T-helper 1 cell (primary cell): ENCODE measurements at regions not wholly inside any gene's neighbourhood (a gene's known extent, or its start where the extent isn't known, plus 50 kb on each side); places are given as distances from the start of the nearest gene placed in this dataset.
"Not testable (repeated sequence)": the region's sequence is repeated elsewhere in the genome, so short reads cannot be mapped to it uniquely, and the experiment has no call there.

ENCODE experiments used
- DNase-seq, 5 donors: peaks; one replicate each; pipeline ENCODE4 v3.0.0-alpha.2; 2012 to 2020

- DNase-seq, result no peak
Observed at GRCh38 chr18:39162013-39162827, 1596.6 kb upstream of the CELF4 start.

GRCh38 chr18:39149211-39149806 is 1583.7 kb upstream of the CELF4 start:
- DNase-seq, result no peak

- DNase-seq, result no peak
Observed at GRCh38 chr18:39134255-39134654, 1568.7 kb upstream of the CELF4 start.

GRCh38 chr18:39127538-39127937 is 1561.9 kb upstream of the CELF4 start:
- not testable (repeated sequence) for DNase-seq

DNA sequence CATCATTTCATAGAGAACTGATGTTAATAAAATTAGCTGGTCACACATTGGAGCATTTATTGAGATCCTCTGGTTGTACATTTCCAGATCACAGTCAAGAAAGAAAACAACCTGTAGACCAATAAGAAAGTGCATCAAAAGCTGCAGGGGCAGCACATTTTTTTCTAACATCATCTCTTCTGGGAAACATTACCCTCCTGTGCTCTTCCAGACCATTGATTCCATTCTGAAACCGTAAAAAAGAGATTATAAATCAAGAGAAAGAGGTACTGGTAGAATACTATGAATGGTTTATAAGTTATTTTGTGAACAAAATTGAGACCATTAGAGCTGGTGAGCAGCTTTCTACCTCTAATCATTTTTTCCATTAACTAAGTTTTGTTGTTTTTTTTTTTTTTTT is 1548.2 kb upstream of the CELF4 start:
- no peak for DNase-seq

GRCh38 chr18:39105104-39105503 is 1539.5 kb upstream of the CELF4 start:
- DNase-seq, result no peak

DNA sequence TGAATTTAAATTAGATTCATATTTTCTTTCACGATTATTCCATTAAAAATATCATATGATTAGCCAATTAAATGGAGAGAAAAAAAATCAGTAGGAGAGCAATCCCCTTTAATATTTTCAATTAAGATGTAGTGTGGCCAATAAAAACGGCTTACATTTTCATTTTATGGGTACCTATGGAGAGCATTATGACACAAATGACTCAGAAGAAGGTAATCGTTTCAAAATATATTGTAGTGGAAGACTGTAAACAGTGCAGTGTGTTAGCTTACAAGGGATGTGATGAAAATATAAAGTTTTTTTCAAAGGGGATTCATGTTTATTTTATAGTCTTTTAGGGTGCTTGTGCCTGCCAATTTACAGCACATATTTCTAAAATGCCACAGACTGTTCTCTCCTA is 1507.4 kb upstream of the CELF4 start:
- no peak for DNase-seq

DNA sequence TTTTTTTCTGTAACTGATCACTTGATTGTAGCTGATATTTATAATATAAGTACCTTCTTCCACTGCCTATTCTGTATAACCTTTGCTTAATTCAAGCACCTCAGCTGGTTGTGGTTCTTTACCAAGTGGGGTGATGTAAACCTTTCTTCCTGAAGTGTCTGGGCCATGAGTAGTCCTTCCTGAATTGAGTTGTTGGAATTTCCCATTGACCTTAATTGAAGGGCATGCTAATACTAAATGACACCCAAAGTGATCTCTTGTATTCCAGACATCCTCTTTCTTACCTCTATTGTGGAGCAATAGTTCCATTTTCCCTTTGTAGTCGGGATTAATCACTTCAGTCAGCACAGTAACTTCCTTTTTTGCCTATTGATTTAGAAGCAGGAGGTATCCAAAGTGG is 1496.8 kb upstream of the CELF4 start:
- no peak for DNase-seq

DNA sequence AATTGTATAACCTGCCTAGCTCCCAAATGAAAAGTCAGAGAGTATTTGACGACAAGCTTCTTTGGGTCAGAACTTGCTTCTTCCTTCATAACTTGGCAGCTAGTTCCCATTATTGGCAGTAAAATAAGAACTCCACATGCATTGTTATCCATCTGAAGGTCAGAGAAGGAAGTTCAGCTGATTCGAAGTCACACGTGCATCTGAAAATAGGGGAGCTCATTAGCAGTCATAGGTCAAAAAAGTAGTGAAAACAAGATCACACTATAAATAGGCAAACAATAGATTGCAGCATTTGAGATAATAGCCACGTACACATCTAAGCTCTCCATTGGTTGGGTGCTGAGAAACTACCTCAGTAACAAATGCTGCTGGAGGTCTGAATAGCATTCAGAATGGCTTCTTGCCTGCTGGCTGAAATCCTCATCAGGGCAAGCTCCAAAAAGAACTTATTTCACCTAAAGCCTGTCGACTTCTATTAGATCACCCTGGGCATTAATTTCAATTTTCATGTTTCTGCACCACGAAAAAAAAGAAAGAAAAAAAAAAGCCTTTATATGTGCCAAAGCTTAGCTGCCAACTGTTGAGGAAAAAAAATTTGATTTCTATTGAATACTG is 1492.9 kb upstream of the CELF4 start:
- no peak for DNase-seq

- DNase-seq, result no peak
Observed at GRCh38 chr18:39057423-39058064, 1491.9 kb upstream of the CELF4 start.

- DNase-seq, result no peak
Observed at GRCh38 chr18:39053571-39053970, 1488.0 kb upstream of the CELF4 start.

GRCh38 chr18:39051013-39051412 is 1485.4 kb upstream of the CELF4 start:
- DNase-seq, result no peak

DNA sequence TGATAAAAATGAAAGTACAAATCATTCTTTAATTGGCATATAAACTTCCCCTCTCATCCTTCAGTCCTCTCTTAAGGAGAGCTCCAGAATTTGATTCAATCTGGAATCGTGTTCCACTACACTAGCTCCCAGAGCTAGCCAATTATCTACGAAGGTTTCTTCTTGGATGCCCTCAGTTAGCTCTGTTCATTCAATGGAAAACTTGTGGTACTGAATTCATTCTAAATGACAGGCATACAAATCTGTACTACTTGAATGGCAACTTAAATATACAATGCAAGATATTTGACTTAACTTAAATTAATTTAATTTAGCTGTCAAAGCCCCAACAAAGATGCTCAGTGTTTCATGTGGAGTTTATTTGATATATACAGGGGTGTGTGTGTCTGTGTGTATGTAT is 1474.2 kb upstream of the CELF4 start:
- no peak for DNase-seq

DNA sequence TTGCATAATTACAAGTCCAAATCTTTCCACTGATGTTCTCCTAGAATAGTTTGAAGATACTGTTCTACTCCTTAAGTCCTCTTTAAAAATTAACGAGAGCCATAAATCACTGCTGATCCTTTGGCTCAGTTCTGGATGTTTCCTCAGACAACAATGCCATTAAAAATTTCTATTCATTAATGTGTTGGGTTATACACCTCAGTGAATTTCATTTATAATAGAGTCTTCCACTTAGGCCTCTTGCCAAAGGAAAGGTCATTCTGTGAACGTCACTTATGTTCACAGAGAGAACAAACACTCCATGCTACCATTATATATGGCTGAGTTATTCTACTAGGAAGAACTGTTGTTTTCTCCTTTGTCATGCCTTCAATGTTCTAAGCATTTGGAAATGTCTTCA is 1472.3 kb upstream of the CELF4 start:
- no peak for DNase-seq

DNA sequence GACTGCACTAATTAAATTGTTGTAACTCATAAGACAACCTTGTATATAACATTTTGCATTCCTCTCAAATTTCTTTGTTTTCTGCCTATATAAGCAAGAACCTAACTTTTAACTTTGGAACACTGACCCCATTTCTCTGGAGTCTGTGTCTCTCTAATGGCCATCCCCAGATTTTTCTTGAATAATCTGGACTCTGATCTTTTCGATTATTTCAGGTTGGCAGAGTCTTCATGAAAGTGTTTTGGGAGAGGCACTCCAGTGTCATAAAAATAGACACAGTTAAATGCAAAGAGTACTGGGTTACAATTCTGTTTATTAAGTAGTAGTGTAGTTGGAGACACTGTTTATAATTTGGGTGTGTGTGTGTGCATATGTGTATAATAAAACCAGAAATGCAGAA is 1467.7 kb upstream of the CELF4 start:
- DNase-seq, result no peak

DNA sequence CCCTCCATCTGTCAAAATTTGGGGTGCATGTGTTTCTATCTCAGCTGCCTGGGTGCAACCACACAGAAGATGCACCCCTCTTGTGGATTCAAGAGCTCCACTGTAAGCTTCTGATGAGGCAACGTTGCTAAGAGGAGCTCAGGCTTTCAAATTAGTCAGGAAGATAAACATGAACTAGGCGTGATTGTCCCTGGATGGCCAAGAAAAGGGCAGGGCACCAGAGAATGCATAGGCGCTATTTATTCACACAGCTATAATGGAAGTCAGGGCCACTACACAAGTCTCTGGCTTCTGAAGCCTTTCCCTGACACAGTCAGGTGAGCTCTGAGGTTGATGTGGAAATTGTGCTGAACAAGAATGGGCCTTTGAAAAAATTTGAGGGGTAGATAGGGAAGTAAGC is 1466.0 kb upstream of the CELF4 start:
- no peak for DNase-seq

DNA sequence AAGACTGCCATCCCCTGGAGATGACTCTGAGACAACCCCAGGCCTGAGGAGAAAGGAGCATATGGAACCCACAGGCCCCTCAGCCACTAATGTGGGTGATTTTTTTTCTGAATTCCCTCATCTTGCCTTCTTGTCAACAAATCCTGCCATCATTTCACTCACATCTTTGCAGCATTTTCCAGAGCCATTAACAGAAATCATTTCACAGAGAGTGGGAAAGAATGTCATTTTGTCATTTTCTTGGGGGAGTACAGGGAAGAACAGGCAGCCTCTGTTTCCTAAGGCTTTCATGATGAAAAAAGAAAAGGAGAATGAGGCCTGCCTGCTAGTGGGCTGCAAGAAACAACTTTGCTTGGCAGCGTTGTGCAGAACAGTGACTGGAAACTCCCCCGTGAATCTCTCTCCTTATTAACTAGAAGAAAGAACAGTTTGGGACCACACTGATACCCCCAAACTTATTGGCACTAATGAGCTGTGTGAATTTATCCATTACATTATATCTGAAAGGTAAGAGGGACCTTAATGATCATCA is 1464.6 kb upstream of the CELF4 start:
- no peak for DNase-seq

DNA sequence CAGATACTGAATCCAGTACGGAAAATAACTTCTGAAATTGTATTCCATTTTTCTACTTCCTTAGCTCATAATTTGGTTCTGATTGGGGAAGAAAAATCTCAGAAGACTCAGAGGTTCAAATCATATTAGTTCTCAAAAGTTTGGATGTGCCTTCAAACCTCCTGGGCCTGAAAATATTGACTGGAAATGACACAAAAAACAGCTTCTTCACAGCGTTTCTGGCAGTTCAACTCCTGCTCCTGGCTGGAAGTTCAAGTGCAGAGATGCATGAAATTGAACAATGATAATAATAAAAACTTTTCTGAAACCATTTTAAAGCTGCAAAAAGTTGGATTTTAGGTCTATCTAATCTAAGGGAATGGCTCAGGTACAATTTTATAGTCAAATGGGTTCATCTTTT is 1459.9 kb upstream of the CELF4 start:
- DNase-seq, result no peak

DNA sequence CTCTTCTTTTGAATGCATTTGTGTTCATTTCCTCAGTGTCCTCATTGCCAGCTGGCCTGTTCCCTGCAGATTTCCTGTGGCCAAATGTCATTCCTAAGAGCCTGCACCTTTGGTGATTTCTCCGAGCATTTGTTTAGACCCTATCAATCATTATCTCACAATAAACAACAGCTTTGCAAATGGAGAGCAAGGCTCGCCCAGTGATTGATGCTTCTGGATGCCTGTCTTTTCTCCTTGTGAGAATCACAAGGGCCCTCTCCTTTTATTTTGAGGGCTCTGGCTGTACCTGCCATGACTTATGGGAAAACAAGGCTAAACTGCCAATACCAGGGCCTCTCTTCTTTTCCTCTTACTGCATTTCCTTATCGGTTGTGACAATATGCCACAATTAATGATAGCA is 1454.4 kb upstream of the CELF4 start:
- DNase-seq, result no peak

- DNase-seq, result no peak
Observed at GRCh38 chr18:39007031-39007902, 1441.7 kb upstream of the CELF4 start.

GRCh38 chr18:38996056-38996455 is 1430.5 kb upstream of the CELF4 start:
- no peak for DNase-seq

DNA sequence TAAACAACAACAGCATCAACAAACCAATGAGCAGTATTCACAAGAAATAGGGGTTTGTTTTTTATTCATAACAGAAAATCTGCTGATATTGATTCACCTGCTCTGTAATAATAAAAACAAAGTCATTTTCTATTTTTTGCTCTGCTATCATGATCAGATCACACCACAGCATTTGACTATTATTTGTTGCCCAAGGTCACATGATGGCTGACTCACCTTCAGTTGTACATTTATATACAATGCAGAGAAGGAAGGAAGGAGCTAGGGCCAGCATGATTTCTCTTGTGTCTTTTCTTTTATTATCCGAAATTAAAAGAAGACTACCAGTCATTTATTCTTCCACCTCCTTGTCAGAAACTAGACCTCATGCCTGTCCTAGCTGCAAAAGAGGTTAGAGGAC is 1427.7 kb upstream of the CELF4 start:
- no peak for DNase-seq
